GM12891 (cell line): ENCODE measurements at regions not wholly inside any gene's neighbourhood (a gene's known extent, or its start where the extent isn't known, plus 50 kb on each side); places are given as distances from the start of the nearest gene placed in this dataset.
"Not testable (repeated sequence)": the region's sequence is repeated elsewhere in the genome, so short reads cannot be mapped to it uniquely, and the experiment has no call there.

Source experiments
- DNase-seq: peaks from one replicate; pipeline ENCODE4 v3.0.0; 2011; ENCODE audit warnings: low spot score; ENCODE audit not compliant: insufficient read length
- FAIRE-seq: peaks from 2 replicates; lab custom pipeline; 2011; peaks lifted over from hg19 to GRCh38; lab: Jason Lieb, UNC
- PAX5 ChIP-seq: IDR thresholded peaks from 2 replicates; pipeline ENCODE4 v1.6.1; 2011; ENCODE audit warnings: low read length, moderate library complexity, mild to moderate bottlenecking; ENCODE audit not compliant: insufficient read depth, severe bottlenecking
- POLR2A ChIP-seq: IDR thresholded peaks from 2 replicates; pipeline ENCODE4 v1.6.1; 2011; ENCODE audit warnings: low read depth, low read length, control low read depth
- POLR2AphosphoS5 ChIP-seq: IDR thresholded peaks from 2 replicates; pipeline ENCODE4 v1.6.1; 2011; ENCODE audit warnings: low read depth, low read length, control low read depth
- POU2F2 ChIP-seq: IDR thresholded peaks from 2 replicates; pipeline ENCODE4 v1.6.1; 2011; ENCODE audit warnings: low read depth, mild to moderate bottlenecking, control low read depth, low read length, moderate library complexity
- SPI1 ChIP-seq: IDR thresholded peaks from 2 replicates; pipeline ENCODE4 v1.6.1; 2011; ENCODE audit warnings: low read depth, low read length, control low read depth
- TAF1 ChIP-seq: IDR thresholded peaks from 2 replicates; pipeline ENCODE4 v1.6.1; 2011; ENCODE audit warnings: low read depth, low read length, control low read depth

- FAIRE-seq (no peak), DNase-seq (no peak)
- TF ChIP-seq PAX5: no peak
- TF ChIP-seq POLR2A: no peak
- no peak for TF ChIP-seq POLR2AphosphoS5
- TF ChIP-seq POU2F2: no peak
- TF ChIP-seq SPI1: no peak
- TF ChIP-seq TAF1: no peak
Measured at GRCh38 chr17:72379516-72379915, 258.7 kb downstream of the SOX9 start.

- FAIRE-seq (no peak), DNase-seq (no peak)
- TF ChIP-seq TAF1: no peak
- no peak for TF ChIP-seq POLR2A
- TF ChIP-seq POU2F2: no peak
- no peak for TF ChIP-seq SPI1
- TF ChIP-seq POLR2AphosphoS5: no peak
- no peak for TF ChIP-seq PAX5
Measured at GRCh38 chr17:72380120-72380519, 259.3 kb downstream of the SOX9 start.

GRCh38 chr17:72380737-72381136 is 259.9 kb downstream of the SOX9 start:
- TF ChIP-seq PAX5 (no peak), TAF1 (no peak), POU2F2 (no peak), POLR2AphosphoS5 (no peak), POLR2A (no peak), SPI1 (no peak)
- DNase-seq: no peak
- no peak for FAIRE-seq

- FAIRE-seq: no peak
- TF ChIP-seq TAF1 (no peak), POU2F2 (no peak), POLR2AphosphoS5 (no peak), POLR2A (no peak)
- DNase-seq: no peak
Measured at GRCh38 chr17:72381597-72382397, 261.0 kb downstream of the SOX9 start.

GRCh38 chr17:72382971-72383722 is 262.3 kb downstream of the SOX9 start:
- FAIRE-seq (no peak), DNase-seq (no peak)
- no peak for TF ChIP-seq POLR2A
- TF ChIP-seq POU2F2: no peak
- no peak for TF ChIP-seq TAF1
- TF ChIP-seq PAX5: no peak
- TF ChIP-seq SPI1: no peak
- no peak for TF ChIP-seq POLR2AphosphoS5

- no peak for DNase-seq
- FAIRE-seq: no peak
- TF ChIP-seq TAF1: no peak
- no peak for TF ChIP-seq POLR2AphosphoS5
- TF ChIP-seq POU2F2: no peak
- no peak for TF ChIP-seq SPI1
- TF ChIP-seq POLR2A: no peak
- TF ChIP-seq PAX5: no peak
Measured at GRCh38 chr17:72385475-72385874, 264.7 kb downstream of the SOX9 start.

GRCh38 chr17:72386173-72386572 is 265.4 kb downstream of the SOX9 start:
- not testable (repeated sequence) for DNase-seq, FAIRE-seq

GRCh38 chr17:72386619-72387237 is 265.9 kb downstream of the SOX9 start:
- no peak for DNase-seq
- FAIRE-seq: no peak
- TF ChIP-seq SPI1 (no peak), POLR2A (no peak), PAX5 (no peak), POLR2AphosphoS5 (no peak), POU2F2 (no peak), TAF1 (no peak)

- no peak for FAIRE-seq
Measured at GRCh38 chr17:72387487-72387886, 266.7 kb downstream of the SOX9 start.

More at GRCh38 chr17:72387487-72387886, 266.7 kb downstream of the SOX9 start:
- TF ChIP-seq POLR2AphosphoS5: no peak
- no peak for TF ChIP-seq POU2F2
- TF ChIP-seq TAF1: no peak
- TF ChIP-seq POLR2A: no peak
- no peak for TF ChIP-seq SPI1
- no peak for TF ChIP-seq PAX5
- no peak for DNase-seq
